Activated CD8-positive, alpha-beta T cell treated with anti-CD3 and anti-CD28 coated beads for 36 hours (primary cell): ENCODE measurements at regions not wholly inside any gene's neighbourhood (a gene's known extent, or its start where the extent isn't known, plus 50 kb on each side); places are given as distances from the start of the nearest gene placed in this dataset.

ENCODE experiments used
- ATAC-seq: fragments of 200-7000 bp; cut with Tn5 transposase; one replicate; pipeline ENCODE4 v1.10.0; 2021; ENCODE audit warnings: mild to moderate bottlenecking, moderate library complexity
- CTCF ChIA-PET: fragments of 350-600 bp; sonication (Branson Sonifier 250); formaldehyde crosslinking; loops from one replicate; lab custom pipeline; 2021; ENCODE audit warnings: antibody characterized with exemption; lab: Charles Lee
- POLR2A ChIA-PET: fragments of 350-600 bp; sonication (Branson Sonifier 250); formaldehyde crosslinking; loops from one replicate; lab custom pipeline; 2021; ENCODE audit warnings: antibody characterized with exemption; lab: Charles Lee
- DNase-seq: peaks from one replicate; pipeline ENCODE4 v3.0.0-alpha.2; 2020
- H3K27ac Mint-ChIP-seq: one replicate; pipeline ENCODE4 v1.8.0; 2021; ENCODE audit warnings: mild to moderate bottlenecking, mixed read lengths
- H3K27me3 Mint-ChIP-seq: one replicate; pipeline ENCODE4 v1.8.0; 2021; ENCODE audit warnings: mixed read lengths
- H3K36me3 Mint-ChIP-seq: one replicate; pipeline ENCODE4 v1.8.0; 2021; ENCODE audit warnings: low read depth, mixed read lengths
- H3K4me1 Mint-ChIP-seq: one replicate; pipeline ENCODE4 v1.8.0; 2021; ENCODE audit warnings: low read depth, mixed read lengths
- H3K4me3 Mint-ChIP-seq: one replicate; pipeline ENCODE4 v1.8.0; 2021; ENCODE audit warnings: mild to moderate bottlenecking, moderate library complexity, mixed read lengths
- H3K9me3 Mint-ChIP-seq: one replicate; pipeline ENCODE4 v1.8.0; 2021; ENCODE audit warnings: mixed read lengths
- CTCF ChIP-seq: fragments of 200-600 bp; IDR thresholded peaks from one replicate; pipeline ENCODE4 v1.8.0; 2022; ENCODE audit warnings: antibody characterized with exemption, mild to moderate bottlenecking
- intact Hi-C: fragments of 100-400 bp; cut with micrococcal nuclease; formaldehyde crosslinking; loops from one replicate; pipeline ENCODE4 v1.10.0; 2022

GRCh38 chr4:153943738-153944415, 155.0 kb upstream of the SFRP2 start:
- ChIA-PET CTCF (interaction anchor here (1.0 kb wide), 1 partner anchor 682 kb away, joined by 3 read pairs; no protein-coding TSS in a partner anchor), POLR2A (interaction anchor here (0.6 to 1.2 kb wide), 2 partner anchors 27 to 1052 kb away, joined by 3 to 5 read pairs; no protein-coding TSS in a partner anchor)
- peaks cover 7% of the 10 kb centered on the region for H3K36me3 Mint-ChIP-seq
- ATAC-seq (peak; percentile 92), DNase-seq (no peak)
- intact Hi-C loops = no loop called here
- peaks cover 9% of the 10 kb centered on the region for H3K9me3 Mint-ChIP-seq
- peaks cover 38% of the 10 kb centered on the region for H3K27me3 Mint-ChIP-seq
- H3K4me3 Mint-ChIP-seq = no peak overlapping the region
- no peak for TF ChIP-seq CTCF
- peaks cover 14% of the 10 kb centered on the region for H3K4me1 Mint-ChIP-seq
- H3K27ac Mint-ChIP-seq = no peak overlapping the region

- DNase-seq (no peak), ATAC-seq (no peak)
- ChIA-PET CTCF (no interaction called here), POLR2A (no interaction called here)
- Mint-ChIP-seq H3K27ac (no peak overlapping the region), H3K4me3 (no peak overlapping the region), H3K9me3 (peaks cover 10% of the 10 kb centered on the region), H3K4me1 (peaks cover 12% of the 10 kb centered on the region), H3K36me3 (peaks cover 6% of the 10 kb centered on the region), H3K27me3 (peaks cover 35% of the 10 kb centered on the region)
- no peak for TF ChIP-seq CTCF
- intact Hi-C loops = no loop called here
These were observed 152.0 kb upstream of the SFRP2 start for GRCh38 chr4:153940916-153941315.

- no peak for TF ChIP-seq CTCF
- ChIA-PET POLR2A (interaction anchor here (0.7 kb wide), 1 partner anchor 9 kb away, joined by 3 read pairs; no protein-coding TSS in a partner anchor), CTCF (interaction anchor here (1.1 to 1.4 kb wide), 2 partner anchors 14 to 23 kb away, joined by 3 to 5 read pairs; no protein-coding TSS in a partner anchor)
- DNase-seq (no peak), ATAC-seq (no peak)
- Mint-ChIP-seq H3K9me3 (peaks cover 7% of the 10 kb centered on the region), H3K27ac (no peak overlapping the region), H3K4me1 (peaks cover 12% of the 10 kb centered on the region), H3K4me3 (no peak overlapping the region), H3K27me3 (peaks cover 38% of the 10 kb centered on the region), H3K36me3 (no peaks in the 10 kb centered on the region)
- intact Hi-C loops = no loop called here
These were observed 150.7 kb upstream of the SFRP2 start for GRCh38 chr4:153939570-153939969.

GRCh38 chr4:153938994-153939393, 150.1 kb upstream of the SFRP2 start:
- intact Hi-C loops = no loop called here
- POLR2A ChIA-PET = no interaction called here

More at GRCh38 chr4:153938994-153939393, 150.1 kb upstream of the SFRP2 start:
- Mint-ChIP-seq H3K4me1 (peaks cover 8% of the 10 kb centered on the region), H3K4me3 (no peak overlapping the region), H3K27me3 (peaks cover 41% of the 10 kb centered on the region), H3K9me3 (peaks cover 5% of the 10 kb centered on the region), H3K27ac (no peak overlapping the region), H3K36me3 (no peaks in the 10 kb centered on the region)
- CTCF ChIA-PET = interaction anchor here (1.1 to 1.4 kb wide), 2 partner anchors 15 to 22 kb away, joined by 3 to 5 read pairs; no protein-coding TSS in a partner anchor
- no peak for TF ChIP-seq CTCF
- ATAC-seq (no peak), DNase-seq (no peak)
